ENCODE measurements at regions not wholly inside any gene's neighbourhood (a gene's known extent, or its start where the extent isn't known, plus 50 kb on each side); places are given as distances from the start of the nearest gene placed in this dataset.

GRCh38 chr11:95283650-95284049 lies 52.6 kb upstream of the SESN3 start:
- peaks cover 10% of the 10 kb centered on the region for H3K4me1 ChIP-seq (ENCODE audit: low read length)
- no peak for DNase-seq
- no peaks in the 10 kb centered on the region; the same call in 1 of the 2 replicates for H3K27me3 ChIP-seq (ENCODE audit: low read length)
- no peak overlapping the region for H3K9ac ChIP-seq (ENCODE audit: low read length)
- no peak overlapping the region for H3K27ac ChIP-seq (ENCODE audit: low read length)
- H4K20me1 ChIP-seq (ENCODE audit: insufficient read depth, low read depth, low read length) = no peaks in the 10 kb centered on the region
- no peak overlapping the region for H2AFZ ChIP-seq (ENCODE audit: low read length)
- no peaks in the 10 kb centered on the region for H3K9me2 ChIP-seq (replicated peaks; ENCODE audit: insufficient read depth, low read length)
- H3K4me3 ChIP-seq (ENCODE audit: low read length) = no peak overlapping the region
- no peaks in the 10 kb centered on the region for H3K36me3 ChIP-seq (ENCODE audit: insufficient read depth, low read length)
- no peak overlapping the region for H3K4me2 ChIP-seq (ENCODE audit: low read depth, low read length, poor library complexity, severe bottlenecking)
- no peaks in the 10 kb centered on the region for H3K9me3 ChIP-seq (ENCODE audit: low read length)
- H3K79me2 ChIP-seq (ENCODE audit: low read length) = no peaks in the 10 kb centered on the region

DNA sequence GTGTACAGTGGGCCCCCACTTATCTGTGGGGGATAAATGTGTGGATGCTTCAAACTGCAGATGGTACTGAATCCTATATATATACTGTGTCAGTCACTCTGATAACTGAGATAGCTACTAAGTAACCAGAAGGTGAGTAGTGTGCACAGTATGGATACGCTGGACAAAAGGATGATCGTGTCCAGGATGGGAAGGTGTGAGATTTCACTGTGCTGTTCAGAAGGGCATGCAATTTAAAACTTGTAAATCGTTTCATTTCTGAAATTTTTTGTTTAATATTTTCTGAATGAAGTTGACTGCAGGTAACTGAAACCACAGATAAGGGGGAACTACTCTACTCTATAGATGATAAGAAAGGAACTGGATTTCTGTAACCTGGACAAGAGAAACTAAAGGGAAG lies 52.1 kb upstream of the SESN3 start:
- H3K79me2 ChIP-seq (ENCODE audit: low read length) = no peaks in the 10 kb centered on the region
- H3K9me3 ChIP-seq (ENCODE audit: low read length) = no peaks in the 10 kb centered on the region
- H3K36me3 ChIP-seq (ENCODE audit: insufficient read depth, low read length) = no peaks in the 10 kb centered on the region
- no peak overlapping the region for H3K27ac ChIP-seq (ENCODE audit: low read length)
- H3K9me2 ChIP-seq (replicated peaks; ENCODE audit: insufficient read depth, low read length) = no peaks in the 10 kb centered on the region
- H3K4me1 ChIP-seq (ENCODE audit: low read length) = peaks cover 10% of the 10 kb centered on the region
- H3K4me2 ChIP-seq (ENCODE audit: low read depth, low read length, poor library complexity, severe bottlenecking) = no peak overlapping the region
- H3K27me3 ChIP-seq (ENCODE audit: low read length) = no peaks in the 10 kb centered on the region; the same call in 1 of the 2 replicates
- H3K4me3 ChIP-seq (ENCODE audit: low read length) = no peak overlapping the region
- H4K20me1 ChIP-seq (ENCODE audit: insufficient read depth, low read depth, low read length) = no peaks in the 10 kb centered on the region
- H2AFZ ChIP-seq (ENCODE audit: low read length) = no peak overlapping the region
- DNase-seq = no peak
- no peak overlapping the region for H3K9ac ChIP-seq (ENCODE audit: low read length)

DNA sequence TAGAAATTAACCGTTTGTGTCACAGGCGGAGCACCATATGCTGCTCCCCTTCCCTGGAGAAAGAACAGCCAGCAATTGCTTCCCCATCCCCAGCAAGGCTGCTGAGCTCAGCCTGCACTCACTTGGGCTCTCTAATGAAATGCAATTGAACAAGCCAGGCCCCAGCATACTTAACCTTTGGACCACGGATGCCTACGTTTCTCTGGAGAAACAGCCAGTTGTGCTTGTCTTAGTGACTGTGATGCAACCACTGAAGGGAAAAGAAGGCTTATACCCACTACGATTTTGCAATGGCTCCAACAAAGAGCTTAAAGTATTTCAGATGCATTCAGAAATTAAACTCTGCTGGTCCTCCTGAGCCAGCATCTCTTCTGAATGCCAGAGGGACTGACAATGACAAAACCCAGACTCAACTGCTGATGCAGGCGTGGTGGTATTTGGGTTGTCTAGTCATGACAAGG lies 51.3 kb upstream of the SESN3 start:
- Histone ChIP-seq H3K79me2 (ENCODE audit: low read length) (no peaks in the 10 kb centered on the region), H3K4me1 (ENCODE audit: low read length) (peaks cover 10% of the 10 kb centered on the region), H3K9ac (ENCODE audit: low read length) (no peak overlapping the region), H3K9me2 (replicated peaks; ENCODE audit: insufficient read depth, low read length) (no peaks in the 10 kb centered on the region), H2AFZ (ENCODE audit: low read length) (no peak overlapping the region), H3K9me3 (ENCODE audit: low read length) (no peaks in the 10 kb centered on the region), H3K4me2 (ENCODE audit: low read depth, low read length, poor library complexity, severe bottlenecking) (no peak overlapping the region), H4K20me1 (ENCODE audit: insufficient read depth, low read depth, low read length) (no peaks in the 10 kb centered on the region), H3K36me3 (ENCODE audit: insufficient read depth, low read length) (no peaks in the 10 kb centered on the region), H3K27me3 (ENCODE audit: low read length) (no peaks in the 10 kb centered on the region; the same call in 1 of the 2 replicates), H3K4me3 (ENCODE audit: low read length) (no peak overlapping the region), H3K27ac (ENCODE audit: low read length) (no peak overlapping the region)
- DNase-seq = no peak
